Gastrocnemius medialis (tissue), 4 donors: ENCODE measurements at regions not wholly inside any gene's neighbourhood (a gene's known extent, or its start where the extent isn't known, plus 50 kb on each side); places are given as distances from the start of the nearest gene placed in this dataset.

Experiments
- ATAC-seq, 2 donors: fragments of 150-250 bp; one replicate each; pipeline ENCODE4 v1.9.1; 2016
- DNase-seq, 2 donors: peaks; one replicate each; pipeline ENCODE4 v3.0.0-alpha.2; 2019
- H3K27ac ChIP-seq, 4 donors: fragments of 200-600 bp; sonication (generic); 1 replicate in 1 of 4; 2 replicates in 3 of 4; pipeline ENCODE4 v1.5.1; 2016 to 2018; ENCODE audit warnings: mild to moderate bottlenecking in 2 of 4, moderate library complexity in 1 of 4
- H3K27me3 ChIP-seq, 3 donors: fragments of 200-600 bp; sonication (generic) in 2 of 3; 1 replicate in 1 of 3; 2 replicates in 2 of 3; pipeline versions ENCODE4 v1.5.1 to v1.6.0; 2016 to 2019; ENCODE audit warnings: mild to moderate bottlenecking in 1 of 3, moderate library complexity in 1 of 3
- H3K36me3 ChIP-seq, 2 donors: fragments of 200-600 bp; sonication (generic) in 1 of 2; one replicate each; pipeline ENCODE4 v1.5.1; 2017 to 2018
- H3K4me1 ChIP-seq, 2 donors: fragments of 200-600 bp; sonication (generic) in 1 of 2; one replicate each; pipeline ENCODE4 v1.5.1; 2016 to 2017; ENCODE audit warnings: mild to moderate bottlenecking in 2 of 2
- H3K4me3 ChIP-seq, 4 donors: fragments of 200-600 bp; sonication (generic) in 3 of 4; 1 replicate in 1 of 4; 2 replicates in 3 of 4; pipeline ENCODE4 v1.5.1; 2016 to 2019; ENCODE audit warnings: mild to moderate bottlenecking in 2 of 4
- H3K9me3 ChIP-seq, 3 donors: fragments of 200-600 bp; sonication (generic) in 2 of 3; 1 replicate in 1 of 3; 2 replicates in 2 of 3; pipeline ENCODE4 v1.5.1; 2016 to 2019
- POLR2A ChIP-seq, 2 donors: fragments of 450-650 bp; IDR thresholded peaks; one replicate each; pipeline ENCODE4 v1.6.1; 2017; ENCODE audit warnings: antibody characterized with exemption in 2 of 2, mild to moderate bottlenecking in 2 of 2, moderate library complexity in 2 of 2
- in situ Hi-C, 4 donors: fragments of 200-750 bp; cut with MboI; loops; one replicate each; pipeline versions ENCODE4 v1.15.0 to v1.8.0; 2017; ENCODE audit warnings: low sequenced_read_pairs in 4 of 4
- intact Hi-C: fragments of 100-400 bp; cut with DNase I; formaldehyde crosslinking; loops from one replicate; pipeline ENCODE4 v1.15.1; 2023; ENCODE audit warnings: low total_unique reads
- TF ChIP-seq, protein P1 (sequence below), 5 experiments: fragments of 450-650 bp in 3 of 5; fragments of 200-600 bp in 2 of 5; sonication (generic) in 2 of 5; IDR thresholded peaks in 4 of 5; conservative IDR thresholded peaks in 1 of 5; 1 replicate in 4 of 5; 2 replicates in 1 of 5; pipeline ENCODE4 v1.5.1; 2016 to 2019; ENCODE audit warnings: antibody characterized with exemption in 5 of 5, mild to moderate bottlenecking in 3 of 5, moderate library complexity in 3 of 5

DNA sequence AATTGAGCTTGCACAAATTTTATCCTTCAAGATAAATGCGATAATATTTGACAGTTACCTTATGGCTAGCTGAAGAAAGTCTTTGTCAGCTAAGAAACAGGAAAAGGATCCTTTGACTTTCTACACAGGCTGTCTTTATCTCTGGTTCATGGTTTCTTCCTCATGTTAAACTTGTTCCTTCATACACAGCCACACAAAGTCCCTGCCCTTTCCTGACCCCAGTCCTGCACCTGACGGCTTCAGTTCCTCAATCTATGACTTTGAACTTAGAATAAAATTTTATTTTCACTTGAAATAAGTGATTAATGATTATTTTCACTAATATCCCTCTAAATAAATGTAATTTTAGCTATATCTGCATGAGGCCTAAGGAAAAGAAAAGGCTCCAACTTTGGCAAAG, 77.8 kb upstream of the PRSS1 start:
- Histone ChIP-seq H3K27ac (no peak overlapping the region), H3K27me3 (no peaks in the 10 kb centered on the region), H3K4me1 (peaks cover 0 to 9% of the 10 kb centered on the region in 2 donors), H3K9me3 (no peaks in the 10 kb centered on the region), H3K4me3 (no peak overlapping the region), H3K36me3 (no peaks in the 10 kb centered on the region)
- in situ Hi-C loops (no loop called here), intact Hi-C loops (no loop called here)
- no peak for TF ChIP-seq POLR2A (IDR thresholded peaks at IDR 0.05)
- TF ChIP-seq, protein P1, sequence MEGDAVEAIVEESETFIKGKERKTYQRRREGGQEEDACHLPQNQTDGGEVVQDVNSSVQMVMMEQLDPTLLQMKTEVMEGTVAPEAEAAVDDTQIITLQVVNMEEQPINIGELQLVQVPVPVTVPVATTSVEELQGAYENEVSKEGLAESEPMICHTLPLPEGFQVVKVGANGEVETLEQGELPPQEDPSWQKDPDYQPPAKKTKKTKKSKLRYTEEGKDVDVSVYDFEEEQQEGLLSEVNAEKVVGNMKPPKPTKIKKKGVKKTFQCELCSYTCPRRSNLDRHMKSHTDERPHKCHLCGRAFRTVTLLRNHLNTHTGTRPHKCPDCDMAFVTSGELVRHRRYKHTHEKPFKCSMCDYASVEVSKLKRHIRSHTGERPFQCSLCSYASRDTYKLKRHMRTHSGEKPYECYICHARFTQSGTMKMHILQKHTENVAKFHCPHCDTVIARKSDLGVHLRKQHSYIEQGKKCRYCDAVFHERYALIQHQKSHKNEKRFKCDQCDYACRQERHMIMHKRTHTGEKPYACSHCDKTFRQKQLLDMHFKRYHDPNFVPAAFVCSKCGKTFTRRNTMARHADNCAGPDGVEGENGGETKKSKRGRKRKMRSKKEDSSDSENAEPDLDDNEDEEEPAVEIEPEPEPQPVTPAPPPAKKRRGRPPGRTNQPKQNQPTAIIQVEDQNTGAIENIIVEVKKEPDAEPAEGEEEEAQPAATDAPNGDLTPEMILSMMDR (IDR thresholded peaks at IDR 0.05 in 4 of 5, conservative IDR thresholded peaks at IDR 0.05 in 1 of 5): no peak
- ATAC-seq (no peak), DNase-seq (no peak)

DNA sequence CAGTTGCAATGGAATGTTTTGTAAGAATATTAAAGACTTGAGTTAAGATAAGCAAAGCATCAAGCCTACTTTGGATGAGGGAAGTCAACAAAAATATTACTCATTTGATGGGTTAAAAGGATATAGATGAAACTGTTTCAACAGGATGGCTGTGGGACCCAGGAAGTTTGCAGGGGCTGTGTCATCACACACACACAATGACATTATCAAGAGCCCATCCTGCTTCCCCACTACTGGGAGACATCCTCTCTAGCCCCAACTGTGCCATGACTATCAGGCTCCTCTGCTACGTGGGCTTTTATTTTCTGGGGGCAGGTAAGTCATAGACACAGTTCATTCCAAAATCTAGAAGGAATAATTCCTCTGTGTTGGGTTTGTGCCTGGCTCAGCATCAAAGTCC, 78.8 kb upstream of the PRSS1 start:
- H3K27me3 ChIP-seq: no peaks in the 10 kb centered on the region
- no peak for DNase-seq
- ATAC-seq: no peak
- TF ChIP-seq POLR2A (IDR thresholded peaks at IDR 0.05): no peak
- TF ChIP-seq, protein P1 (IDR thresholded peaks at IDR 0.05 in 4 of 5, conservative IDR thresholded peaks at IDR 0.05 in 1 of 5): no peak
- no peak overlapping the region for H3K27ac ChIP-seq
- no peak overlapping the region for H3K4me3 ChIP-seq
- H3K4me1 ChIP-seq: peaks cover 0 to 9% of the 10 kb centered on the region in 2 donors
- intact Hi-C loops: no loop called here
- no peaks in the 10 kb centered on the region for H3K9me3 ChIP-seq
- in situ Hi-C loops: no loop called here
- no peaks in the 10 kb centered on the region for H3K36me3 ChIP-seq

DNA sequence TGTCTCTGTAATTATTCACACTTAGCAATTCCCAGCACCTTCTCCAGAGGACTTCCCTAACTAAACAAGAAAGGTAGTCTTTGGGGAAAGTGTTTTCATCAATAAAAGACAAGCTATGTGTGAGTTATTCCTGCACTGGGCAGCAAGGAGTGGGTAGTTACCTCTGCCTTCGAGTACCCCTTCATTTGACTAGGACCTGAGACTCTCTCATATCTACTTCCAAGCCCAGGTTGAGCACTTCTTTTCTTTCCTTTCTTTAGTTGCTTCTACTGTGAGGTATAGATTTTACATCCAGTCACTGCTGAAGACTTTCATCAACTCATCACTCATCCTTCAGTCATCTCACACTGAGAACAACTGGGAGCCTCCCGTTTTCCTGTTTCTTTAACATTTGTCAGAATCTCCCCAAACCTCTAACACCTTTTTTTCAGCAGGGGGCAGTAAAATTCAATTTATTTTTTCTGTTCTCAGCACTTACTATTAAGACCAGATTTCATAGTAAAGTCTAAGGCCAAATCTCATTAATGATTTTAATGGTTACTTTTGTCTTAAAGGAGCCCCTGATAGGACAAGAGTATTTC, 80.1 kb upstream of the PRSS1 start:
- H3K27ac ChIP-seq: no peak overlapping the region
- TF ChIP-seq POLR2A (IDR thresholded peaks at IDR 0.05): no peak
- TF ChIP-seq, protein P1 (IDR thresholded peaks at IDR 0.05 in 4 of 5, conservative IDR thresholded peaks at IDR 0.05 in 1 of 5): peak in 3 of 5 experiments; percentile 9 to 26 (median 17)
- ATAC-seq (no peak), DNase-seq (no peak)
- H3K4me1 ChIP-seq: peaks cover 0 to 9% of the 10 kb centered on the region in 2 donors
- H3K4me3 ChIP-seq: no peak overlapping the region
- H3K36me3 ChIP-seq: no peaks in the 10 kb centered on the region
- H3K27me3 ChIP-seq: no peaks in the 10 kb centered on the region
- intact Hi-C loops: no loop called here
- in situ Hi-C loops: no loop called here
- no peaks in the 10 kb centered on the region for H3K9me3 ChIP-seq

GRCh38 chr7:142668495-142668894, 80.8 kb upstream of the PRSS1 start:
- Histone ChIP-seq H3K4me1 (peaks cover 0 to 9% of the 10 kb centered on the region in 2 donors), H3K9me3 (no peaks in the 10 kb centered on the region), H3K27ac (no peak overlapping the region), H3K27me3 (no peaks in the 10 kb centered on the region), H3K4me3 (no peak overlapping the region), H3K36me3 (no peaks in the 10 kb centered on the region)
- ATAC-seq: peak; percentile 45 to 58
- TF ChIP-seq POLR2A (IDR thresholded peaks at IDR 0.05): no peak
- TF ChIP-seq, protein P1 (IDR thresholded peaks at IDR 0.05 in 4 of 5, conservative IDR thresholded peaks at IDR 0.05 in 1 of 5): no peak
- intact Hi-C loops: no loop called here
- DNase-seq: no peak
- in situ Hi-C loops: no loop called here

GRCh38 chr7:142657376-142657775, 91.9 kb upstream of the PRSS1 start:
- ATAC-seq: no peak
- no peak for TF ChIP-seq POLR2A (IDR thresholded peaks at IDR 0.05)
- TF ChIP-seq, protein P1 (IDR thresholded peaks at IDR 0.05 in 4 of 5, conservative IDR thresholded peaks at IDR 0.05 in 1 of 5): no peak
- Histone ChIP-seq H3K36me3 (no peaks in the 10 kb centered on the region), H3K27me3 (no peaks in the 10 kb centered on the region), H3K9me3 (no peaks in the 10 kb centered on the region), H3K27ac (peak overlapping the region in 2 of 4 donors; percentile 46 to 52), H3K4me3 (no peak overlapping the region), H3K4me1 (peaks cover 8 to 9% of the 10 kb centered on the region in 2 donors)
- DNase-seq: no peak
- in situ Hi-C loops (no loop called here), intact Hi-C loops (no loop called here)
